HEK293T (cell line): ENCODE measurements at regions not wholly inside any gene's neighbourhood (a gene's known extent, or its start where the extent isn't known, plus 50 kb on each side); places are given as distances from the start of the nearest gene placed in this dataset.

ENCODE experiments used
- ELF4 ChIP-seq: fragments of 450-650 bp; IDR thresholded peaks from 2 replicates; pipeline ENCODE4 v1.6.1; 2017; ENCODE audit warnings: antibody characterized with exemption
- FOXM1 ChIP-seq: fragments of 450-650 bp; IDR thresholded peaks from 2 replicates; pipeline ENCODE4 v1.6.1; 2017; ENCODE audit warnings: mild to moderate bottlenecking, borderline replicate concordance
- HDGF ChIP-seq: fragments of 450-650 bp; IDR thresholded peaks from 2 replicates; pipeline ENCODE4 v1.6.1; 2017; ENCODE audit warnings: antibody characterized with exemption, borderline replicate concordance
- LEF1 ChIP-seq: fragments of 450-650 bp; IDR thresholded peaks from 2 replicates; pipeline ENCODE4 v1.6.1; 2017; ENCODE audit warnings: mild to moderate bottlenecking, borderline replicate concordance
- NFRKB ChIP-seq: fragments of 450-650 bp; IDR thresholded peaks from 2 replicates; pipeline ENCODE4 v1.6.1; 2016; ENCODE audit warnings: mild to moderate bottlenecking, moderate library complexity
- SUZ12 ChIP-seq: fragments of 450-650 bp; IDR thresholded peaks from 2 replicates; pipeline ENCODE4 v1.6.1; 2016; ENCODE audit warnings: mild to moderate bottlenecking
- ZNF384 ChIP-seq: fragments of 450-650 bp; IDR thresholded peaks from 2 replicates; pipeline ENCODE4 v1.6.1; 2016

GRCh38 chr10:9209105-9209798, 1154.8 kb downstream of the GATA3 start:
- TF ChIP-seq ELF4 (no peak), NFRKB (no peak), LEF1 (no peak), HDGF (no peak), ZNF384 (no peak; the same call in 1 of the 2 replicates), SUZ12 (no peak), FOXM1 (no peak)
